GM19468 (cell line): ENCODE measurements at regions not wholly inside any gene's neighbourhood (a gene's known extent, or its start where the extent isn't known, plus 50 kb on each side); places are given as distances from the start of the nearest gene placed in this dataset.
A peak's percentile ranks its signal among the peaks of the same experiment; 100 is the strongest.
"Not testable (repeated sequence)": the region's sequence is repeated elsewhere in the genome, so short reads cannot be mapped to it uniquely, and the experiment has no call there.

ENCODE experiments used
- ATAC-seq: cut with Tn5 transposase; IDR thresholded peaks from one replicate; pipeline ENCODE4 v1.9.1; 2021; ENCODE audit warnings: mild to moderate bottlenecking, moderate library complexity, moderate number of reproducible peaks; ENCODE audit not compliant: unreplicated experiment; ENCODE audit errors: extremely low read depth

GRCh38 chr5:12131020-12131419, 226.8 kb upstream of the CTNND2 start:
- not testable (repeated sequence) for ATAC-seq

GRCh38 chr5:12125895-12126294, 221.6 kb upstream of the CTNND2 start:
- no peak for ATAC-seq

GRCh38 chr5:12119657-12120056, 215.4 kb upstream of the CTNND2 start:
- ATAC-seq, result no peak

- no peak for ATAC-seq
These were observed 209.8 kb upstream of the CTNND2 start for GRCh38 chr5:12114075-12114474.

- ATAC-seq, result no peak
These were observed 208.8 kb upstream of the CTNND2 start for GRCh38 chr5:12113062-12113461.

GRCh38 chr5:12111261-12111660, 207.0 kb upstream of the CTNND2 start:
- no peak for ATAC-seq

GRCh38 chr5:12110629-12111028, 206.4 kb upstream of the CTNND2 start:
- ATAC-seq, result no peak

GRCh38 chr5:12109075-12109688, 204.9 kb upstream of the CTNND2 start:
- ATAC-seq, result no peak

- ATAC-seq, result no peak
These were observed 197.9 kb upstream of the CTNND2 start for GRCh38 chr5:12102151-12102550.

- ATAC-seq, result no peak
These were observed 196.3 kb upstream of the CTNND2 start for GRCh38 chr5:12100542-12100941.

GRCh38 chr5:12099296-12099695, 195.1 kb upstream of the CTNND2 start:
- no peak for ATAC-seq

GRCh38 chr5:12095808-12096281, 191.6 kb upstream of the CTNND2 start:
- peak; percentile 43 for ATAC-seq

- ATAC-seq, result no peak
These were observed 189.3 kb upstream of the CTNND2 start for GRCh38 chr5:12093586-12093985.

GRCh38 chr5:12080761-12081160, 176.5 kb upstream of the CTNND2 start:
- ATAC-seq, result no peak

- not testable (repeated sequence) for ATAC-seq
These were observed 174.0 kb upstream of the CTNND2 start for GRCh38 chr5:12078286-12078685.

GRCh38 chr5:12073426-12073825, 169.2 kb upstream of the CTNND2 start:
- no peak for ATAC-seq

GRCh38 chr5:12072441-12072840, 168.2 kb upstream of the CTNND2 start:
- no peak for ATAC-seq

GRCh38 chr5:12071455-12071854, 167.2 kb upstream of the CTNND2 start:
- no peak for ATAC-seq

- peak; percentile 42 for ATAC-seq
These were observed 119.5 kb upstream of the CTNND2 start for GRCh38 chr5:12023614-12024241.

- no peak for ATAC-seq
These were observed 118.2 kb upstream of the CTNND2 start for GRCh38 chr5:12022444-12022843.

GRCh38 chr5:12019306-12019705, 115.1 kb upstream of the CTNND2 start:
- no peak for ATAC-seq

GRCh38 chr5:12017007-12017406, 112.8 kb upstream of the CTNND2 start:
- no peak for ATAC-seq
